Activated T-cell treated with anti-CD3 and anti-CD28 coated beads for 48 hours (primary cell): ENCODE measurements at regions not wholly inside any gene's neighbourhood (a gene's known extent, or its start where the extent isn't known, plus 50 kb on each side); places are given as distances from the start of the nearest gene placed in this dataset.

Source experiments
- DNase-seq: peaks from one replicate; pipeline ENCODE4 v3.0.0-alpha.2; 2020; ENCODE audit warnings: low read depth

DNA sequence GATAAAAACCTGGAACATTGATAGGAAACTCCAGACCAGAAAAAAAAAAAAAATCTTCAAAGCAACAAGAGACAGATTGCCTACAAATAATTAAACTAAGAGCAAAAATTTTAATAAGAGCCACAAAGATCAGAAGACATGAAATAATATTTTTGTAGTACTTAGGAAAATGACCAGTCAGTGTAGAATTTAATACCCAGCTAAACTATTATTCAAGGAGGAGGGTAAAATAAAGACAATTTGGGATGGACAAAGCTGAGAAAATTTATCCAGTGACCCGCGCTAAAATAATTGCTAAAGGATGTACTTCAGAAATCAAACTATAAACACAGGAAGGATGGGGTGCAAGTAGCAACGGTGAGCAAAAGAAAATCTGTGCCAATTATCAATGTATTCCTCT is 133.2 kb downstream of the AQP9 start:
- DNase-seq: no peak

DNA sequence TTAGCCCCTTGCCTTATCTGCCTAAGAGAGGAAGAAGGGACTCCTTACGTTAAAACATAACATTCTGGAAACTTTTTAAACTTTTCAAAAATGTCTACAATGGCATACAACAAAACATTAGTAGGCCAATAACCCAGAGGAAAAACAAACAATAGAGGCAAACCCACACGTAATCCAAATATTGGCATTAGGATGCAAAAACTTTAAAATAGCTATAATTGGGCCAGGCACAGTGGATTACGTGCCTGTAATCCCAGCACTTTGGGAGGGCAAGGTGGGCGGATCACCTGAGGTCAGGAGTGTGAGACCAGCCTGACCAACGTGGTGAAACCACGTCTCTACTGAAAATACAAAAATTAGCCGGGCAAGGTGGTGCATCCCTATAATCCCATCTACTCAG is 134.9 kb downstream of the AQP9 start:
- DNase-seq: no peak

DNA sequence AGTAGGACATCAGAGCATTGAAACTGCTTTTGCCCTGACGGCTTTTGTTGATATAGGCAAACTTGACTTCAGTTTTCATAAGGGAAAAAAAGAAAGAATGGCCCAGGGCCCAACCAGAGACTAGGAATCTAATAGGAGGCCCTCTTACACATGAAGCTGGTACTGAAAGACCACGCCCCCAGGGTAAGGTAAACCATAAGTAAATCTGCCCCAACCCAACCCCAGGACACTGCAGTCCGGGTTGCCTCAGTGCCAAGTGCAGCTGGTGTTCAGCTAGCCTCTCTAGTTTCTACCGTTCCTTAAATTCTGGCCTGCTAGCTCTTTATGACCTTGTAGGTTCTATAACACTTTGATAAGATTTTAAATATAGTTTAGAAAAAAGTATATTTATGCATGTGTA is 136.7 kb downstream of the AQP9 start:
- no peak for DNase-seq

DNA sequence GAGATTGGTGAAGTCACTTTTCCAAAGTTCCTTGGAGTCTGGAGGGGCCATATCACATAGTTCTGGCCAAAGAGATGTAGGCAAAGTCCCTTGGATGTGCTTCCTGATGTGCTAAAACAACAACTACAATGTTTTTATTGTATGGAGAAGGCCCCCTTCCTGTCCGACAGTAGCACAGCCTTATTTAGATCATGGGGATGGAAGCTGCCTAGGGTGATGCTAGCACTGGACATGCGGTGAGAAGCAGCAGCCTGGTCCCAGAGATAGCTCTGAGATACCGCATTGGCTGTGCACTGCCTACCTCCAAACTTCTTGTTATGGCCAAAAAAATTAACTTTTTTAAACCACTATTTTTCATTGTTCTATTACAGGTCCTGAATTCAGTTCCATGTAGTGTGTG is 137.6 kb downstream of the AQP9 start:
- DNase-seq: no peak

DNA sequence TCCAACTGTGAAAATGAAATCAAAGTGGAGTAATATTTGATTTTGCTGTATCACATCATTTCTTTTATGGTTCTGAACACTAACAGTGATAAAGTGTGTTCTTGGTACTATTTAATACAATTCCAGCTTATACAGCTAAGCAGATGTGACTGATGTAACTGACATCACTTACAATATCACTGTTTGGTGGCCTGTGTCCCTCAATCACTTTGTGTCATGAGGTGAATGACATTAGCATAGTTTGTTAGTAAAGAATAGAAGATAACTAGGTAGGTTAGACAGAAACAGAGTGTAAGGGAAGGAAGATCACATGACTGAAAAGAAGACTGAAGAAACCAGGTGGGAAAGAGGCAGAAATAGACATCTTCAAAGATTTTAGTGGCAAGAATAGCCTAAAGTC is 138.7 kb downstream of the AQP9 start:
- no peak for DNase-seq

DNA sequence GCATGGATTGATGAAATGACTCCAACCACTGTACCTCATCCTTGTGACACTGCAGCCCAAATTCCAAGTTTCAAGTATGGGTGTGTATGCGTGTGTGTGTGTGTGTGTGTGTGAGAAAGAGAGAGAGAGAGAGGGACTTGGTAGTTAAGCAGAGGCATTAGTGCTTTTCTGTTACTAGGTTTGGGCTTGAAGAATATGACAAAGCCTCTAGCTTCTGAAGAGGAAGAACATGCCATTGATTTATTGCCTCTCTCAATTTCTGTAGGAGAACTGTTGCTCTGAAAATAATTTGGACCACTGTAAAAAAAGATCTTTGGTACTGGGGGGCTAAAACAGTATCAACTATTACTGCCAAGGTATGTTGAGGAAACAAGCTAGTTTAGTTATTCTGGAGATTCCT is 139.2 kb downstream of the AQP9 start:
- no peak for DNase-seq

DNA sequence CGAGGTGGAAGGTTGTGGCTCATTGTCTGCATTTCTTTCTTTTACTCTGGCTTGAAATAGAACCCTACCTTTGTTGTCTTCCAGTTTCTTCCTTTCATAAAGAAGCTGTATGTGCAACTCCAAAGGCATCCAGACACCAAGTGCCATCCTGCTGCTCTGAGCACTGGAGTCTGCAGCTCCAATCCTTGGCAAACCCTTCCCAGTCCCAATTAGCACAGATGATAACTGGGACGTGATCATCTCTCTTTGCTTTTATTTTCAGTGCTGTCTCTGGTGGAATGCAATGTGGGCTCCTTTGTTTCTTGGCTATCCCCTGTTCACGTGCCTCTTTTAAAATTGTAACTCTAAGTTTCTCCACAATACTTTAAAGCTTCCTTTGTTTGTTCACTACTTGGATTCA is 140.9 kb downstream of the AQP9 start:
- no peak for DNase-seq

DNA sequence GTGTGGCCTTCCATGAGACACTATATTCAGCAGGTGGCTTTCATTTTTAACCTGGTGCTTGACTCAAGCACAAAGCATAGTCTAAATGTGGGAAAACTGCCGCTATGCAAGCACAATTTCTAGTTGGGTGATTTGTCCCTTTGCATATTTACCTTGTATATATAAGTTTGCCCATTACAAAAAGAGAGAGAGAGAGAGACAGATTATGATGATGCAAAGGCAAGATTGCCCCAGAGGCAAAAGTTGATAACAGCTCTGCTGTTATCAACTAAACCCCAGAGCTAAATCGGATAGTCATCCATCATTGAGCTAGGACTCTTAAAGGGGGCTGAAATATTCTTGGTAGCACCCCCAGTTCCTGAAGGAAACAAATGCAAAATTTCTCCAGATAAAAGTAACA is 141.5 kb downstream of the AQP9 start:
- no peak for DNase-seq

DNA sequence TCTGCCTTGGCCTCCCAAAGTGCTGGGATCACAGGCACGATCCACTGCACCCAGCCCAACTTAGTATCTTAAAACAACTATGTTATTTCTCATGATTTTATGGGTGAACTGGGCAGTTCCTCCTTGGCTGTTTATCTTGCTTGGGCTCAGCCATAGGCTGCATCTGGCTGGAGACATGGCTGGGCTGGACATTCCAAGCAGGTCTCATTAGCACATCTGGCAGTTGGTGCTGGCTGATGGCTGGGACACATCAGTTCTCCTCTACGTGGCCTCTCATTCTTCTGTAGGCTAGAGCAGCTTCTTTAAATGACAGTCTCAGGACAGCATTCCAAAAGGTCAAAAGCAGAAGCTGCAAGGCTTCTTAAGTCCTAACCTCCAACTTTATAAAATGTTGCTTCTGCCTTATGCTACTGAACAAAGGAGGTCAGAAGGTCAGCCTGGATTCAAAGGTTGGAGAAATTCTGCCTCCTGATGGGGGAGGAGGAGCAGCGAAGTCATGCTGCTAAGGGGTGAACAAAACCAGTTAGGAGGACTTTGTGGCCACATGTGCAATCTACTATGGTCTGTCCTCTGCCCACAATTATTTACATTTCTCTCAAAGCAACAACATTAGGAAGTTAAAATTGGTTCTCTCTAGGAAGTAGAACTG is 144.0 kb downstream of the AQP9 start:
- no peak for DNase-seq

DNA sequence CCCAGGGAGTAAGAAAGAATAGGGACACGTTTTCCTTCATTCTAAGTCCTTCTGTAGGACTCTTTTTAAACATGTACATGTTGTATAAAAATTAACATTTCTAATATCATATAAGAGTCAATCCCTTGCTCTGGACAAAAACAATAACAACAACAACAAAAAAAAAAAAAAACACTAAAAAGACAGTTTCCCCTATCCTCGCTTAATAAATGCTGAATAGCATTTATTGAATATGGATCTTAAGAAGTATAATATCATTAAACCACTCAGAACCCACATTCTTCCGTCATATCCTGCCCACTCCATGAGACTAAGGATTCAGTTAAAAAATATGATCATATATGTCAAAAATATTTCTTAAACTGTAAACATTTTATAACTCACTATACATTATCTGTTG is 145.1 kb downstream of the AQP9 start:
- DNase-seq: no peak

DNA sequence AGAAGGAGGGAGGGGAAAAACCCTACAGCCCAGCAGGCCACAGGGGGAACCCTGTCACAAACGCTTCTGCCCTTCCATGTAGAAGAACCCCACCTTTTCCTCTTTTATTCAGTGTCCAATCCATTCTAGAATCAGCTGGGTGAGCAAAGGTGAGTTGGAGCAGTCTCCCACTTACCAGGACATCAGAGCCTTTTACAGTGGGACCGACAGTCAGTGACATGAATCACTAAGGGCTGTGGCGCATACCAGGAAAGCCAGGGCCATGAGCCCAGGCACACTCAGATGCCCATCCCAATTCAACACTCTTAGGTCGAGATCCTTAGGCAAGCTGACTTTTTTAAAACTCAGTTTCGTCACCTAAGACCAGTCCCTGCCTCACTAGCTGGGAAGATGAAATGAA is 146.1 kb downstream of the AQP9 start:
- DNase-seq: no peak

DNA sequence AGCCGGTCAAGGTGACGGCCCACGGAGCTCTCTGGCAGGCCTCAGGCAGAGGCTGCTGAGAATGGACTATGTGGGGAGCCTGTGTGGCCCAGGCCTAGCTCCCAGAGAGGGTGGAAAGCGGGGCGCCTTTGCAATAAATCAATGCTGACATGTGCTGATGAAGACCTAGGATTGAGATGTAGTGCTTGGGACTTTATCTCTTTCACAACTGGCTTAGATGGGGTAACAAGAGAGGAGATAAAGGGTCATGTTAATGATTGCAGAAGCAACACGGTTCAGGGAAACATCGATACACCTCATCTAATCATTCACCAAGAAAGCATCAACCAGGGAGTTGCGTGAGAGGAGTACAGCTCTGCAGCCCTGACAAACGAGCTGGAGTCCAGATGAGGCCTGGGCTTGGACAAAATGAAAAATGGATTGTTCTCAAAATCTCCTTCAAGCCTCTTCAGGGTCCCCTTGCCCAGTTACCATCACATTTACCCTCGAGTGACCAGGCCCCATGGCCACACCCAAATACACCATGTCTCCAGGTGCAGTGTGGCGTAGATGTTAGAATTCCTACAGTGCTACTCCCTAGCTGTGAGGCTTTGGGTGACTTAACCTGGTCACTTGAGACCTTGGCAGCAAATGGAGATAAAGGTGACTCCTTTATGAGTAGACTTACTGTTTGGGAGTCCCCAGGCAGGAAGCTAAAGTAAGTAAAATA is 146.4 kb upstream of the LIPC start:
- no peak for DNase-seq

DNA sequence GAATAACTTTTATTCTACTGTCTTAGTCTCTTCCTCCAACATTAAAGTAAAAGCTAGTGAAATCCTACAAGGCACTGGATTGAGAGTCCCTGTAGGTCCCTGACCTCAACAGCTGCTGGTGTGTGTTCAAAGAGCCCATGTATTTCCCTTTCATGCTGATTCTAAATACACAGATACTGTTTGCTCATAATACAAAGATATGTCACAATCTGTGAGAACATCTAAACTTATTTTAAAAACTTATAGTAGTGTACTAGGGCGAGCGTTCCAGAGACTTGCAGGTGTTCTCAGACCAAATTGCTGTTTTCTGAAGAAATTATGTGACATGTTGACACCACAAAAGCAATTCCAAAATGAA is 145.9 kb upstream of the LIPC start:
- DNase-seq: no peak

DNA sequence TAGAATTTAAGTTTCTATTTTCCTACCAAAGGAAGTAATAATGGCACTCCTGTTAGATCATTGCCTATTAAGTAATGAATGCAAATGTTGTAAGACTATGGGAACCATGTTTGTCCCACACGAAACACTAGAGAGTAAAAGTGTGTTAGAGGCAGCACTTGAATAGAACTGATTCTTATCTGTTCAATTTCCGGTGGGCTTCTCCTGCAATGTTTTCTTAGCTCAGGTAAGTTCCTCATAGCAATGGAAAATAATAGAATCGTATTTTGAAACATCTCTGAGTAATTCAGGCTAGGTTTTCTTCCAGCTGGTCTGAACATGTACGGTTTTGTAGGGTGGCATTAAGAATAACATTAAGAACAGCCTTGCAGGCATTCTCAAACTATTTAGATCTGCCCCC is 145.3 kb upstream of the LIPC start:
- no peak for DNase-seq

DNA sequence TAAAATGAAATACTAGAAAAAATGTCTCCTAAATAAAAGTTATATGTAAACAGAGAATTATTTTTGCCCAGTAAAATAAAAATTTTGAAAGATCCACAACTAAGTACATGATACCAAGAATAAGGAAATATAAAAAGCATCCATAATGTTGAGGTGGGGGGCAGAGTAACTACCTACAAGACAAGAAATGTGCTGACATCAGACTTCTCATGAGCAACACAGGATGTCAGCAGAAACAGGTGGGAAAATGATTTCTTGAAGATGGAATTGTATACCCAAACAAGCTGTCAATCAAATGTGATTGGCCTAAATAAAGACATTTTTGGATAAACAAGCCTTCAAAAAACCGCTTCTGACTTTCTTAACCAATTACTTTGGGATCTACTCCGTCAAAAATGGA is 143.9 kb upstream of the LIPC start:
- no peak for DNase-seq

DNA sequence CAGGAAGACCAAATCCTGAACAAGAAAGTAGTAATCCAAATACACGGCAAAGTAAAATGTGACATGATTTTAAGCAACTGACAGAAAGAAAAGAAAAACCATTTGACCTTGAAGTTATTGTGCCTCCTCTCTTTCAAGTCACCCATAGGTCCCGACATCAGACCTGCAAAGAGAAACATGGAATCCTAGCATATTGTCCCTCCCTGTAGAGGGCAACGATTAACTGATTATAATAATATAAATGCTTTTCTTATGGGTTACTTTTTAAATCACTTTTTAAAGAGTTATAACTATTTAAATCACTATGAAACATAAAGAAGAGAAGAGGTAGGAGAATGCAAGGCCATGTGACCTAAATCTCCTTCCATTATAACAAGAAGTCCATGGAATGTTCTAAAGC is 143.2 kb upstream of the LIPC start:
- no peak for DNase-seq

DNA sequence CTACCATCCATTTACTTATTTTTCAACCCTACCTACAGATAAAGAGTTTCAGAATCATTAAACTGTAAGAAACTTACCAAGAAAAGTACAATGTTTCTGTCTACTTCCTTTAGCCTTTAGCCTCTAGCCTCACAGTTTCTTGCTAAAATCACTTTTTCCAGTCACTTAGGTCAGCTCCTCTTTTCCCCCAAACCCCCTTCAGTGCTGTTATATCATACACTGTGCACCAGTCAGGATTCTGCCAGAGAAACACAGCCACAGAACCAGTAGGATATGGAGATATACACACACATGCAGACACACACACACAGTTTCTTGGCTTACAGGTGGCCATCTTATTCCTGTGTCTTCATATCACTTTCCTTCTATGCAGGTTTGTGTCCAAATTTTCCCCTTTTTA is 139.9 kb upstream of the LIPC start:
- DNase-seq: no peak

DNA sequence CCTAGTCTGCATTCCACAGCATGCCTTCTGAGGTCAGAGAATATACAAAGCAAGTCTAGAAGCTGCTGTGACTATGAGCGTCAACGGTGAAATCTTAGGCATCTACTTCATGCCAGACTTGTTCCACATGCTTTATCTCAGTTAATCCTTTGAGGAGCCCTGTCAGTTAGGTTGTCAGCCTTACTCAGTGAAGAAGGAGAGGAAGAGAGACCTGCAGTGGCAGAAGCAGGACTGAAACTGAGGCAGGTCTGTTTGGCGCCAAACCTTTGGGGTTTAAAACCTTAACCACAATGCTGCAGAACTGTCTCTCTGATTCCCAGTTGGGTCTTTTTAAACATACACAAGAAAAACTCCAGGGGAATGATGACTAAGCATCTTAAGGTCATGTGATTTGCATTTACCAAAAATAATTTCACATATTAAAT is 139.0 kb upstream of the LIPC start:
- DNase-seq: no peak

DNA sequence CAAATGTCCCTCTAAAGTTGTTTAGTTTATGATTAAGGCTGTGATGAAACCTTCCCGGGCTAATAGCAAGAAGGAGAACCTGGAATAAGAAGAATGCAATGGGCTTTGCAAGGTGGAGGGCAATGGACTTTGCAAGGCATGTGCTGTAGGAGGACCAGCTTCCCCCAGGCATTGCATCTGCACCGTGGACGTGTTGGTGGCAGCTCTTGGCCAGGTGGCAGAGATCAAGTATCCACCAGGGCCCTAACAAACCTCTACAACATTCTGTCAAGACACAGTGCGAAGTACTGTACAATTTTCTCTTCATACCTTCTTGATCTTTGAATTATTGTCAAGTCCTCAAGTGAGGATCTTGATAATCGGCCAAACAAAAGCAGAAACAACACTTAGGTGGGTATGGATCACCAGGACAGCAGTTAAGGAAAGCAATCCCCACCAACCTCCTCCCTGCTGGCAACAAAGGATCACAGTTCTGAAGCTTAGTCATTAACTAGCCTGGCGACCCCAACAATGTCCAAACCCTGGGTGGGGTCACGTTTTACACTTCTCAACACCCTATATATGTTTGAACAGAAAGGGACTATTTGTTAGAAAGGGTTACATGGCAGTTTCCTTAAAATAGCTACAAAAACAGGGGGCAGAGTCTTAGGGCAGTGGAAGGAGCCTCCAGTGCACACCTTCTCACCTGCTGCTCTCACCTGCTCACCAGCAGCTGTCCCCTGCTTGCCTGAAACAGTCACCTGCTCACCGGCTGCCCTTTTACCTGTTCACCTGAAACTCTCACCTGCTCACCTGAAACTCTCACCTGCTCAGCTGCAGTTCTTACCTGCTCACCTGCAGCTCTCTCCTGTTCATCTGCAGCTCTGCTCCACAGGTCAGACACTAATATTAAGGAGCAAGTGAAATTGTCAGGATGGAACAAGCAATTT is 137.9 kb upstream of the LIPC start:
- DNase-seq: no peak

DNA sequence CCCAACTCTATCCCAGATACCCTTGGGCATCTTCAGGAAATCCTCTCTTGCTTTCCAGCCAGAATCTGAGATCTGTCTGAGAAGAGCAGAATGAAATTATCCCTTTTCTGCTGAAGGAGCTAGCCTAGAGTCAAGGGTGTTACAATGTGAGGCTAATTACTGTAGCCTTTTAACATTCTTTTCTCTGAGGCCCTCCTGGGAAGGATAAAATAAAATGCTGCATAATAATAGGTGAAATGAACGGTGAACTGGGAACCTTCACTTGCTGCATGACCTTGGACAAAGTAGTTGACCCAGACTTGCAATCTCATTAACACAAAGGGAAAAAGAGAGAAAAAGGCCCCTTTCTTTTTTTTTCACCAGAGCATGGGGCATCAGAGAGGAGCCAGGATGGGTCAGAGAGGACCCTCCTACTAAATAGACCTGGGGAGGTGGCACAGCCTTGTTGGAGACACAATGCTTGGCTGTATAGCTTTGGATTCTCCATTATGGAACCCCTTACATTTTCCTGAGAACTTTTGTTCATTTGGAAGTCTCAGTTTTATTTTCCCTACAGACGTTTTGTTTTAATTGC is 137.0 kb upstream of the LIPC start:
- DNase-seq: no peak

DNA sequence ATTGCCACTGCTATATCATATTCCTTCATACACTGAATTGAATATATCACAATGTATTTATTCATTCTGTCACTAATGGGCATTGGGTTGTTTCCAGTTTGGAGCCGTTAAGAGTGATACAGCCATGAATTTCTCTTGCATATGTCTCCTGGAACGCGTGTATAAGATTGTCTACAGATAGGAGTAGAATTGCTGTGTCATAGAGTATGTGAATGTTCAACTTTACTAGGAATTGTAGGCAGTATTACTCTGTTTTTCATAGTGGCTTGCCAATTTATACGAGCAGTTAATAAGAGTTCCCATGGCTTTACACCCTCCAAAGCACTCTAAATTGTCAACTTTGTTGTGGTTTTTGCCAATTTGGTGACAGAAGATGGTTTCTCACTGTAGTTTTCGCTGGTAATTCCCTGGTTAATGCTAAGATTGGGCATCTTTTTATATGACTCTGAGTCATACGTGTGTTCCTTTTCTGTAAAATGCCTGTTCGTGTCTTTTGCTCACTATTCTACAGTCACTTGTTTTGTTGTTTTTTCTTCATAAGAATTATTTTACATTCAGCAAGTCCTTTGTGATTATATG is 136.1 kb upstream of the LIPC start:
- DNase-seq: no peak

DNA sequence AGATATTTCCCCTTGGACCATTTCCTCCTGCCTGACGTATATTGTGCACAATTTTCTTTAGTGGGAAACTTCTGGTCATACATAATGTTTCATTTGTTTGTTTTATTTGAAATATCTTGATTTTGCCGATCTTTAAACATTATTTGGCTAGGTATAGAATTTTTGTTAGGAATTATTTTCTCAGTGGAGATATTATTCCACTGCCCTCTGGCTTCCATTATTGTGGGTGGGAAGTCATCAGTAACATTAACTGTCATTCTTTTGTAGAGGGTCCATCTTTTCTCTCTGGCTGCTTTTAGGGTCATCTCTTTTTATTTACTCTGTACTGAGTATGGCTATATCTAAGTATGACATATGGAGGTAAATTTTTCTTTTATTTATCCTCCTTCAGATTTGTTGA is 135.5 kb upstream of the LIPC start:
- DNase-seq: no peak

DNA sequence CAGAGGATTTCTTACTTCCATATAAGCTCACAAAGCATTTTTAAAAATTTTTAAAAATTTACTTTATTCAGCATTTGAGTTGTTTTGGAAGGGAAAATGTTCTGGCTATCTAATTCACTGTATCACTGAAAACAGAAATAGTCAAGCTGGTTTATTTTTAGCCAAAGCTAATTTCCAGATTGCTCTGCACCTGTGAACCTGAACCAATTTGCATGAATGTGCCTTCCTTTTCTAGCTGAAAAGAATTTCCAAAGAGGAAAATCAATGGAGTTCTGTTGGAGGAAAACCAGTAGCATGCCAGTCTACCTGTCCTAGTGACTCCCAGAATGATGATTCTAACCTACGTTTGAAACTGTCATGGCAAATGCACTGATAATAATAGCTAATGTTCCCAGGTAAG is 134.2 kb upstream of the LIPC start:
- DNase-seq: no peak
